ENCODE measurements at regions not wholly inside any gene's neighbourhood (a gene's known extent, or its start where the extent isn't known, plus 50 kb on each side); places are given as distances from the start of the nearest gene placed in this dataset.
"Not testable (repeated sequence)": the region's sequence is repeated elsewhere in the genome, so short reads cannot be mapped to it uniquely, and the experiment has no call there.

- DNase-seq: no peak
These were observed 437.3 kb downstream of the DTWD2 start for GRCh38 chr5:118551031-118551430.

- no peak for DNase-seq
These were observed 439.3 kb downstream of the DTWD2 start for GRCh38 chr5:118548761-118549720.

GRCh38 chr5:118545470-118545869 lies 442.9 kb downstream of the DTWD2 start:
- DNase-seq: no peak

GRCh38 chr5:118544887-118545449 lies 443.4 kb downstream of the DTWD2 start:
- DNase-seq: no peak

- no peak for DNase-seq
These were observed 454.4 kb downstream of the DTWD2 start for GRCh38 chr5:118533923-118534322.

GRCh38 chr5:118533156-118533555 lies 455.2 kb downstream of the DTWD2 start:
- no peak for DNase-seq

GRCh38 chr5:118531276-118531675 lies 457.1 kb downstream of the DTWD2 start:
- DNase-seq: no peak

GRCh38 chr5:118529361-118530144 lies 458.8 kb downstream of the DTWD2 start:
- DNase-seq: no peak

- no peak for DNase-seq
These were observed 465.7 kb downstream of the DTWD2 start for GRCh38 chr5:118522626-118523025.

- DNase-seq: no peak
These were observed 467.5 kb downstream of the DTWD2 start for GRCh38 chr5:118520771-118521415.

- DNase-seq: no peak
These were observed 468.9 kb downstream of the DTWD2 start for GRCh38 chr5:118519466-118519865.

GRCh38 chr5:118518720-118519119 lies 469.6 kb downstream of the DTWD2 start:
- DNase-seq: no peak

GRCh38 chr5:118511846-118512245 lies 476.5 kb downstream of the DTWD2 start:
- no peak for DNase-seq

- peak in 1 of 2 donors; percentile 23 for DNase-seq
These were observed 482.0 kb downstream of the DTWD2 start for GRCh38 chr5:118506217-118506852.

- not testable (repeated sequence) for DNase-seq
These were observed 486.1 kb downstream of the DTWD2 start for GRCh38 chr5:118502232-118502631.

GRCh38 chr5:118491351-118491750 lies 497.0 kb downstream of the DTWD2 start:
- no peak for DNase-seq

- no peak for DNase-seq
These were observed 501.6 kb downstream of the DTWD2 start for GRCh38 chr5:118486647-118487225.

GRCh38 chr5:118479285-118479684 lies 509.1 kb downstream of the DTWD2 start:
- no peak for DNase-seq

GRCh38 chr5:118478852-118479251 lies 509.5 kb downstream of the DTWD2 start:
- no peak for DNase-seq

GRCh38 chr5:118468085-118468484 lies 520.3 kb downstream of the DTWD2 start:
- no peak for DNase-seq

GRCh38 chr5:118467103-118467502 lies 521.2 kb downstream of the DTWD2 start:
- DNase-seq: no peak

GRCh38 chr5:118466418-118466817 lies 521.9 kb downstream of the DTWD2 start:
- DNase-seq: no peak
